GM19397 (cell line): ENCODE measurements at regions not wholly inside any gene's neighbourhood (a gene's known extent, or its start where the extent isn't known, plus 50 kb on each side); places are given as distances from the start of the nearest gene placed in this dataset.
A peak's percentile ranks its signal among the peaks of the same experiment; 100 is the strongest.
"Not testable (repeated sequence)": the region's sequence is repeated elsewhere in the genome, so short reads cannot be mapped to it uniquely, and the experiment has no call there.

ENCODE experiments used
- ATAC-seq: cut with Tn5 transposase; IDR thresholded peaks from one replicate; pipeline ENCODE4 v1.9.1; 2021; ENCODE audit warnings: mild to moderate bottlenecking, moderate library complexity; ENCODE audit not compliant: unreplicated experiment

DNA sequence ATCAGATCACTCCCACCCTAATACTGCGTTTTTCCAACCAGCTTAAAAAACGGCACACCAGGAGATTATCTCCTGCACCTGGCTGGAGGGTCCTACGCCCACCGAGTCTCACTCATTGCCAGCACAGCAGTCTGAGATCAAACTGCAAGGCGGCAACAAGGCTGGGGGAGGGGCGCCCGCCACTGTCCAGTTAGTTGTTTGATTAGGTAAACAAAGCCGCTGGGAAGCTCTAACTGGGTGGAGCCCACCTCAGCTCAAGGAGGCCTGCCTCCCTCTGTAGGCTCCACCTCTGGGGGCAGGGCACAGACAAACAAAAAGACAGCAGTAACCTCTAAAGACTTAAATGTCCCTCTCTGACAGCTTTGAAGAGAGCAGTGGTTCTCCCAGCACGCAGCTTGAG, 463.0 kb upstream of the CADM1 start:
- ATAC-seq, result not testable (repeated sequence)

DNA sequence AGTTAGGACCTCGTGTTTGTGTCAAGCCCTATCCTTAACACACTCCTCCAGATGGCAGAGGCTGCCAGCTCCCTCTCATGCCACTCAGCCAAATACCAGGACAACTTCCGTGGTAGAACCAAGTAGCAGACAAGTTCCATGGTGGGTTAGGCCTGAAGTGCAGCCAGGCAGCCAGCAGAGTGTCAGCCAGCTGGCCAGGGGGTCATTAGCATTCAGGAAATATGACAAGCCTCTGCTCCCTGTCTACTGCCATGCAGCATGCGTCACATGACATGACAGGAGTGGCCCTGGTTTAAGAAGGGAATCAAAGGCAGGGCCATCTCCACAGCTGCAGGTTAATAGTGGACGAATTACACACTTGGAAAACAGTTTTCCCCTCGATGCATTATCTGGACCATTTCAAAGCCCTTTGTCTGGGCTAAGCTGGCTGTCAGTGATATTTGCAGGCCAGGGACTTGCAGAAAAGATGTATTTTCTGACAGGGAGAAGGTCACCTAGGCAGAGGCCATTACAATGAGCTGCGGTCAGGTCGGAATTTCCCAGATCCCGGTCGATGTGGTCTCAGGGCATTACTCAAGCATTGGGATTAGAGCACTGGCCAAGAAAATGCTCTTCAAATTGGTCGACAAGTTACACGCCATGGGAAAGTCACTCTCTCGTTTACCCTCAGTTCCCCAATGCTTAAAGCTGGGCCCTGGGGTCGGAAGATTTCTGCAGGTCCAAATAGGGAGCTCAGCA, 461.7 kb upstream of the CADM1 start:
- no peak for ATAC-seq

DNA sequence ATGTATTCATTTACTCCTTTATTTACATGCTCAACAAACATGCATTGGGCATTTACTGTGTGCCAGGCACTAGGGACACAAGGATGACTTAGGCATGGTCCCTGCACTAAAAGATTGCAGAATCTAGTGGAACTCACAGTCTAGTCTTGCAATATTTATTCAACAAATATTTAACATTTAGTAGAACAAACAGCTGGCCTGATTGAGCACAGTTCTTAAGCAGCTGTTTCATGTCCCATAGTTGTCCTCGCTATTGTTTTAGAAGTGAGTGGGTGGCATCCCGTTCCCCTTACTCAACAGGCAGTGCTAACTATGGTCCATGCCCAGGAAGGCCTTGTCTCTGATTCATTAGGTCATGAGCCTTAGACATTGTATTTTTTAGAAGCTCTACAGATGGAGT, 459.9 kb upstream of the CADM1 start:
- no peak for ATAC-seq

DNA sequence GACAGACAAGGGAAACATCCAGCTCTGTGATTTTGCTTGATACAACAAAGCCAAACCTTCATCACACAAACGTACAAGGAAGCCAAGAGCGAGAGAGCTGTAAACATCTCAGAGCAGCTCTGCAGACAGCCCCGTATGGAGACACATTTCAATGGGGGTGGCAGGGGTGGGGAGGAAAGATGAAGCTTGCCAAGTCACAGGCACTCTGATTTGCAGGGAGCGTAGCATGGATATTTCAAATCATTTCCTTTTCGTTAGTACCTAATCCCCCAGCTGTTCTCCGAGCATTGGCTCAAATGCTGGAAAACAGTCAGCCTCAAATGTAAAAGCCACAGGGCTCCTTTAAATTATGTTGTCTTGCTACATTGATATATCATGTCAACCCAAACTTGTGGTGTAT, 458.9 kb upstream of the CADM1 start:
- no peak for ATAC-seq

DNA sequence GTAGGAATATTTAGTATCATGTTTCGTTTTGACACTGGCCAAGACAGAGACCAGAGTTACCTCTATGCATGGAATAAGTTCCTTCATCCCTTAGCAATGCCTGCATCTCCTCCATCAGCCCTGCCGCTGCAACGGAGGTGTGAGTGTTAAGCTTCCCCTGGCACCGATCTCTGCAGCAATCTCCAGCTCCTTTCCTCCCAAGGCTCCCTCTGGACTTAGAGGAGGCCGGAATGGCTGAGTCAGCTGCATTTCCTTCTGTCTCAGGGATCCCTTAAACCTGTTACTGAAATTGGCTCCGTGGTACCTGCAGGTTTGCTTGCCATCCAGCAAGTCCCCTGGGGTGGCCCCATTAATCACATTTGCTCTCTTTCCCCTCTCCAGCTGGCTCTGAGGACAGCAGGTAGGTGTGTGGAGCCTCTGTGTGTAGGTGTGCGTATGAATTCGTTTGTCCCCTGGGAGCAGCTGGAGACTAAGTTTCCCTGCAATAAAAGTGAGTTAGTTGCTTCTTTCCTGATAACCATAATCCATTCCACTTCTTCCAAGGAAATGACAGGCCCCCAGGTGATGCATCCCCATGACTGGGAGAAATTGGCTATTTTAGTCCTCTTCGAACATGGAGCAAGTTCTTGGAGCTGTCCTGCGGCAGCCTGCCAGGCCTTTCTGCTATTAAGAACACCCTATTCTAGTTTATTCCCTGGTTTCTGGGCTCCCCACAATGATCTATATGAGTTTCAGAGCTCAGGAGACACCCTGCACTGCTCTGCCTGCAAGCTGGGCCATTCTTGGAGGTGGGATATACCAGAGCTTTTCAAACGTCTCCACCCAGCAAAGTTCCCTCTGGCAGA, 457.2 kb upstream of the CADM1 start:
- ATAC-seq, result no peak

DNA sequence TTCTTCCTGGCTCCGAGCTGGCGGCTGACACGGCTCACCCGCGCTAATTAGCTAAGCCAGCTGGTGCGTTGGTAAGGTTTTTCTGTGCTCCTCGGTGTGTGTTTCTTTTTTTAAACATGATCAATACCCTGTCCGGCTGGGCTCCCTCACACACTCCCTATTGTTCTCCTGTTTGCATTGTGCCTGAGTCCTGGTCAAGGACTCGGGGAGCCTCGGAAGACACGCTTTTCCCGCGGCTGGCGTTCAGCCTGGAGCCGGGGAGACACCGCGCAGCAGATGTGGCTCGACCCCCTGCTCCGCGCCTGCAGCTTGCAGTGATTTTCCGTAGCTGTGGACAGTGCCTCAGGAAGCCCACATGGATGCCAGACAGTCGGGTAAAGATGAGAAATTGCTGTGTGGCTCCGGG, 454.9 kb upstream of the CADM1 start:
- ATAC-seq, result no peak

DNA sequence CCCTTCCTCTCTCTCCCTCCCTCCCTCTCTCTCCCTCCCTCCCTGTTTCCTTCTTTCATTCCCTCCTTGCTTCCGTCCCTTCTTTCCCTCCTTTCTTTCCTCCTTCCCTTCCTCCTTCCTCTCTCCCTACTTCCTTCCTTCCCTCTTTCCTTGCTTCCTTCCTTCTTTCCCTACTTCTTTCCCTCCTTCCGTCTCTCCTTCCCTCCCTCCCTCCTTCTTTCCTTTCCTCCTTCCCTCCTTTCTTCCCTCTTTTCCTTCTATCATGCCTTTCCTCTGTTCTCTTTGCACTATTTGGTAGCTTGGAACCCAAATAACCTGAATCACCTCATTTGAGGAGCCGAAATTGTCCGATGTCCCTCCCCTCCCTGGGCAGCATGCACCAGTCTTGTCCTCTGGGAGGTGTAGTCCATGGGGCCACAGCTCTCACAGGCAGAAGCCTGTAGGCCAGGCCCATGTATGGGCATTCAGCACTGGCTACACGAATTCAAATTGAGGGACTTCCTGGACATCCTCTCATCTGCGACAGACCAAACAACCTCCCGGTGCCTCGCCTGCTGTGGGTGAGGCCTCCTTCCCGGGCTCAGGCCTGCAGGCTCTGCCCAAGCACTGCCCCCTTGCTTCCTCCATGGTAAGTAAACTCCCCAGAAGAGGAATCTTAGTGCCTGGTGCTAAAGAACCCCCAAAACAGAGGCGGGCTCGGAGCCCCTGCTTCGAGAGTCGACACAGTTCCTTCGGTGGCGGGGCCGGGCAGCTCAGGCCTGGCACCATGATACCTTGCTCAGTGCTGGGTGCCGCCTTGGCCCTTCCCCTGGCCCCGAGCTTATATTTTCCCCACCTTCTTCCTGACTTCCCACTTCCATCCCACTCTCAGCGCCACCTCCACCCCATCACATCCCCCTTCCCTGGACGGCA, 454.1 kb upstream of the CADM1 start:
- no peak for ATAC-seq

DNA sequence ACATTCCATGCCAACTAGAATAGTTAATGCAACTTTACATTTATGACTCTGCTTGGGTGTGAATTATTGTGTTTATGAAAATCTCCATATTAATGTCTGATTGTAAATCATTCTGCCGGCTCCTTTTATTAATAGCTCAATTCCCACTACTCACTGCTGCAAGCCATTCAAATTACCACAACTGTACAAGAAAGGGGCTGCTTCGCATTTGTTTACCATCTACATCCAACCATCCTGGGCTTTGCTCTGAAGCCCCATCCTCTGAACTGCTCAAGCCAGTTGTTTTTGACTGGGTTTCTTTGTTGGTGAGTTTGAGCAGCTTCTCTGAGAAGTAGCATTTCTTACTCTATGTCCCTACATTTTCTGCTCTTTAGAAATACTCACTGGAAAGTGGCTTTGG, 451.6 kb upstream of the CADM1 start:
- ATAC-seq, result no peak

DNA sequence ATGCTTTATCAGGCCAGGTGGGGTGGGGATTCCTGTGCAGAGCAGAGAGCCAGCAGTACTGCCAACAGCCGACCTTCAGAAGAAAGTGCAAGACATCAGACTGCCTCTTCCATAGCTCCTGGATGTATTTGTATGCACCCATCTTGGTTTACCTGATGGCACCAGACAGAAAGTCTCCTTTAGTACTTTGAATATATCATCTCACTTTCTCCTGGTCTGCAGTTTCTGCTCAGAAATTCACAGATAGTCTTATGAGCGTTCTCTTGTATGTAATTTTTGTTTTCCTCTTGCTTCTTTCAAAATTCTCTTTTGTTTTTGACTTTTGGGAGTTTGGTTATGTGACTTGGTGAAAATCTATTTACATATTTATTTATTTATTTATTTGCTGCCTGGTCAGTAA, 446.4 kb upstream of the CADM1 start:
- no peak for ATAC-seq

DNA sequence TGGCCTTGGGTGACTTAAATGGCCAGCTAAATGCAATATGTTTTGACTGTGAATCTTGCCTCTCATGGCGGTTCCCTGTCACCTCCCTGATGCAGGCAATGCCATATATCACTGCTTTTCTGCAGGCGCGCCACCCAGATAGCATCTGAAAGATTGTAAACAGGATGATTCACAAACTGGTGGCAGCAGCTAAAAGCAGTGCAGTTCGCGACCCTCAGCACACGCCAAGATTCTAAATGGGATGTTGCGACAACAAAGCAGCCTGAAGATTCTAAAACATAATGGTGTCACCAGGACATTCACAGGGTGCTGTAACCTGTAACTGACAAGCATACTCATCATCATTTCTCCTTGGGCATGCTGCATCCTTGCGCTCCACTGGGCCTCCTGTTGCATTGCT, 440.4 kb upstream of the CADM1 start:
- no peak for ATAC-seq

DNA sequence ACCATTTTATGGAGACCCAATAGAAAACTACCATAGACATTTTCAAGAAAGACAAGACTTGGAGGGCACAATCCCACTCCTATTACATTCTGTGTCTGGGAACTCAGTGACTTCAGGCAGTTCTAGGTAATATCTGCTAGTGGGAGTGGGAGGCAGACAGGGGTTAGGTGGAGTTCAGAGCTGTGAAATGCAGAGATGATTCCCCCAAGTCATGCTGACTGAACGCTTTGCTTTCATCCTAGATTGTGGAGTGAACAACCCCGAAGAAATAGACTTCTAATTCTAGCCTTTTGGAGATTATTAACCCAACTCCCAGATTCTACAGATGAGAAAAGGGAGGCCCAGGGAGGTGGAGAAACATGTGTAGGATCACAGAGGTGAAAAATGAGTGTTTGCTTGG, 437.8 kb upstream of the CADM1 start:
- no peak for ATAC-seq

DNA sequence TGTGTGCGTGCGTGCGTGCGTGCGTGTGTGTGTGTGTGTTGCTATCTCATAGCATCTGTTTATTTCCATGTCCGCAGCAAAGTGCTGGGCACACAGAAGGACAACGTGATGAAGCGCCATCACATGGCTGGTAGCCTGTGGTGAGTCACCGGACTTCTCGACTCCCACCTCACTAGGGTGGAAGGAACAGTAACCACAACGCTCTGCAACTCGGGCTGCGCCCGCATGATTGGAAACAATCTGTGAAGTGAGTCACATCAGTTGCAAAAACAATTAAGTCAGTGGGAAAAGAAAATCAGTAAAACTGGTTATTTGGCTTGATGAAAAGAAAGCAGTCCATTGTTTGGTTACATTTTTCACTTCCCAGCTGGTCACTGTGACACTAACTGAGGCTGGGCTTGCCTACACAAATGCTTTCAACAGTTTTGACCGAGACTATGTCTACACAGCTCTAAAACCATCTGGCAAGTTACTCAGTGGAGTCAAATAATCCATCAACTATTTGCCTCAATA, 437.3 kb upstream of the CADM1 start:
- no peak for ATAC-seq

DNA sequence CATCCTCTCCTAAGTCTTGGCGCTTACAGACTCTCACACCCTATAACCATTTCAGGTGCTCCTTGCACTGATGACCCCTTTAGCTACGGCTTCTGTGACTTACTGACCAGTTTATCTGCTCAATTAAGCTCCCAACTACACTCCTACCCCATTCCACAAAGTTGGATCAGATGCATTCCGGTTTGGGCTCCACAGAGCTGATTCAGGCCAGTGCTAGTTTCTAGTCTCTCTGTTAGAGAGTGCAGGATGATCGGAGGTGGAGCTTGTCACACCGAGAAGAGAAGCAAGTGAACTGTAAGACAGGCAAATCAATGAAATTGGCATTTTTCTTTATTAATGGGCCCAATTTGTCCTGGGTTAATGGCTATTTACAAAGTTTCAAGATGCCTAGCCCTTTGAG, 436.8 kb upstream of the CADM1 start:
- ATAC-seq, result no peak

DNA sequence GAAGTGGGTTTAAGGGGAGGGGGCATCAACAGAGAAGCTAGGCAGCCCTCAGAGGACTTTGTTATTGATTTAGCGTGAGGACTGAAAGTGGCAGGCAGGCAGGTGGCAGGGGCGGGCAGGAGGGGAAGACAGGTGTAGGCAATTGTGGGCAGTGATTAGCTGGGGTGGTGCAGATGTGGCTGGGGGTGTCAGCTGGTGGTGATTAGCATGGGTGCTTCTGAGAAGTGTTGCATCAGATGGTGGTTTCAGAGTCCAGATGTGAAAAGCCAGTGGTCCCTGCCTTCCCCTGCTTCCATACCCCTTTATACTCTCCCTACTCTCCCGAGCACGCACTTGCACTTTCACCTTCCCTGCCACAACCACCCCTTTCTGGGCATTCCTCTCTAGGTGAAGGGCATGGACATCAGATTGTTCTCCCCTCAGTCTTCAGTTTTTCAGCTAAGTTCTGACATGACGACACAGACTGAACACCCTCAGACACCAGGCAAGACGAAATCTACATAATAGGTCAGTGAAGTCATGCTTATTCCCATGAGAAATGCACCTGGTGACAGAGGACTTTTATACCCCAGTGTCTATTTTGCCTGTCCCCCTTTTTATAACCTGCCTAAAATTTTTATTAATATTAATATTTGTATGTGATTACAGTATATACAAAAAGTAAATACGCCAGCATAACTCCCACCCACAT, 435.7 kb upstream of the CADM1 start:
- peak; percentile 68 for ATAC-seq

DNA sequence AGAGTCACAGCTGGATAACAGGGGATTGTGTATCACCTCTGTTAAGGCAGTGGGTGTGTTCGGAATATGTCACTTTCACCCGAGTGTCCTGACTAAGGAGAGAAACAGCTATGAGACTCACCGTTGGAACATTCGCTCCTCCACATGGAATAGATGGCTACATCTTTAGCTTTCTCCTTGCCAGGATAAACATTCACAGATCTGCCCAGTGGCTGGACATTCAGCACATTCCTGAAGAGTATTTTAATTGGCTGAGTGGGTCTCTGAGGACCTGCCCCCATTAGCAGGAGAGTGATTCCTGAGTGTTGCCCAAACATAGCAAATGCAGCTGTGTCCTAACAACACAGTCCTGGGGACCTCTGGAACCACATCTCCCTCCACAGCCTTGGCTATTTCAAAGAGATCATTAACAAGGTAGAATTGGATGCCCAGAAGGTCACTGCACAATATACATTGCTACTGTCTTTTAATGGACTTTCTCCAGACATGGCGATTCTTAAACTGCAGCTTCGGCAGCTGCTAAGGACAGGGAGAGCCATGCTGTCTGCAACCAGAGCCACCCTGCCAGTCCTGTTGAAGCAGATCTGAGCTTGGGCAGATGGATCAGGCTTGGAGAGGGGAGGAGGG, 435.0 kb upstream of the CADM1 start:
- ATAC-seq, result no peak

DNA sequence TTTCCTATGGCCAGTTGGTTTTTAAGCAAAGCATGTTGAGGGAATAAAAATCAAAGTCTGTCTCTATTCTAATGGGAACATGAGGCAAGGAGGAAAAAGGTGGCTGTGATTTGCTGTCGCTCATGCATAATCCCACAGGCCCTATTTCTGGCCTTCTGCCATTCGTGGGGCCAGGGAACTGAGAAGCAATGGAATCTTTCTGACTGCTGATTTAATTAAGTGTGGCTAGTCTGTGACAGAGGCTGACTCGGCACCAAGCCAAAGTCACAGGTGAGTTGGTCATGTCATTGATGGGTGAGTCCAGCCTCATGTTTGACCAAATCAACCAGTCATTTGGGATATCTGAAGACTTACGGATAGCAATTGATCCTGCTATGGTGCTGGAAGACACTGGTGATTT, 429.3 kb upstream of the CADM1 start:
- ATAC-seq, result no peak

DNA sequence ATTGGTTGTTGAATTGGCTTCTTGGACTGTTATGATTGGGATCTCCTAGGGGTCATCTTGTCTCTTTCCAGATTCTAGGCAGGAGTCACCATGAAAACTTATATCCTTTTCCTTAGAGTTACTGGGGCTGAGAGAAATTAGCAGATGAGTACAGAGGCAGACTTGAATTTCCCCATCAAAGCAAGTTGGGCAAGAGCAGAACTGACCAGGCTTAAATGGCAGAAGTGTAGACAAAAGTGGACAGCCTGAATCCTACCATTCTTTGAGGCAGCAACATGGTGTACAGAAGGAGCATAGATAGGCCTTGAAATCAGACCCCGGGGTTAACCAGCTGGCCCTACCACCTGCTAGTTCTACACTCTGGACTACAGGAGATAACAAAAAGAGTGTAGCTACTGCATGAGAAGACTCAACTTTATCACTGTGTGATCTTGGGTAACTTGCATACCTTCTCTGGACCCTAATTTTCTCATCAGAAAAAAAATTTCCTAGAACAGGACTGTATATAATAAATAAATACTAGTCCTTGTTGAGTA, 427.4 kb upstream of the CADM1 start:
- ATAC-seq, result no peak

DNA sequence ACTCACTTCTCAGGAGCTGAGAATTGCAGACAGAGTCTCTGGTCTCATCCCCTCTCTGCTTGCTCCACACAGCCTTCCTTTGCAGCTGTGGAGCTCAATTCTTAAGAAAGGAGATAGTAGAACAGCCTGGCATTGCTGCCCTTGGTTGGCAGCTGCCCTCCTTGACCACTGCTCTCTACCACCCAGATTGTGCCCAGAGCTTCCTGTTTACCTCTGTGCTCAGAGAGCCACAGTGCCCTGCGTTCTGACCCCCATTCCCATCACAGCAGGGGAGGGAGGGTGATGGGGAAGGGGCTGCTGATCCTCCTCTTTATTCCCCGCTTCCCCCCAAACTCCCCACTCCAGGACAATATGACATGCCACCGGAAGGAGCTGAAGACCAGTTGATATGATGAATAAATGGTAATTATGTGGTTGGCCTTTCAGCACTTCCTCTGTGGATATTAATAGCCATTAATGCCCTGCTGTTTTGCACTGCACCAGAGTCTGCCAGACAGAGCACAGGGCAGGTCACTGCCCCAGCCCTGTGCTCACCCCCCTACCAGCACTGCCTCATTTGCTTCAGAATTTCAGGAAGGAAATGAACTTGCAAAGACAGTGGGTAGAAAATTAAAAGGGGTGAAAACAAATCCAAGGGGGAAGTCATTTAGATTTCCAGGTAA, 426.8 kb upstream of the CADM1 start:
- ATAC-seq, result peak; percentile 46

DNA sequence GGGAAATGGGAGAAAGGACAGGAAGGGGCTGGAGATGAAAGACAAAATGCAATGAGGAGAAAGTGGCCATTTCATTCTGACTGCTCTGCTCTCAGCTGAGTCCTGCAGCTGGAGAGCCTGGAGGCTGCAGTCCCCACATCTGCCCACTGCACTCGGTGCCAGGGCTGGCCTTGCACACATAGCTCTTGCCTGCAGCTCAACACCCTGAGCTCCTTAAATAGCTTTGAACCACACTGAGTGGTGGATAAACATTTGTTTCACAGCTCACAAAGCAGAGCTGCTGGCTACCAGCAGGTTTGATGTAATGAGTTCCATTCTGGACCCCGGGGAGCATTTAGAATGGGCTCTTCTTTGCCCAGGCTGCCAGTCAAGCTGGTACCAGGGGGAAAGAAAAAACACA, 426.1 kb upstream of the CADM1 start:
- ATAC-seq, result no peak
